Left lobe of liver (tissue), 2 donors: ENCODE measurements at regions not wholly inside any gene's neighbourhood (a gene's known extent, or its start where the extent isn't known, plus 50 kb on each side); places are given as distances from the start of the nearest gene placed in this dataset.
"Not testable (repeated sequence)": the region's sequence is repeated elsewhere in the genome, so short reads cannot be mapped to it uniquely, and the experiment has no call there.

Source experiments
- ATAC-seq: fragments of 200-7000 bp; cut with Tn5 transposase; one replicate; pipeline ENCODE4 v1.9.1; 2020; ENCODE audit warnings: mild to moderate bottlenecking, moderate library complexity
- DNase-seq: peaks from one replicate; pipeline ENCODE4 v3.0.0-alpha.2; 2020; ENCODE audit warnings: low spot score
- donor health status: DM: no; HTN: no; CAD: no; lungs with moderate emphysema.
- donor health status: DM: no; HTN: yes; CAD: no.

GRCh38 chr2:173711816-173712215 lies 253.4 kb downstream of the SP3 start:
- DNase-seq (no peak), ATAC-seq (no peak)

DNA sequence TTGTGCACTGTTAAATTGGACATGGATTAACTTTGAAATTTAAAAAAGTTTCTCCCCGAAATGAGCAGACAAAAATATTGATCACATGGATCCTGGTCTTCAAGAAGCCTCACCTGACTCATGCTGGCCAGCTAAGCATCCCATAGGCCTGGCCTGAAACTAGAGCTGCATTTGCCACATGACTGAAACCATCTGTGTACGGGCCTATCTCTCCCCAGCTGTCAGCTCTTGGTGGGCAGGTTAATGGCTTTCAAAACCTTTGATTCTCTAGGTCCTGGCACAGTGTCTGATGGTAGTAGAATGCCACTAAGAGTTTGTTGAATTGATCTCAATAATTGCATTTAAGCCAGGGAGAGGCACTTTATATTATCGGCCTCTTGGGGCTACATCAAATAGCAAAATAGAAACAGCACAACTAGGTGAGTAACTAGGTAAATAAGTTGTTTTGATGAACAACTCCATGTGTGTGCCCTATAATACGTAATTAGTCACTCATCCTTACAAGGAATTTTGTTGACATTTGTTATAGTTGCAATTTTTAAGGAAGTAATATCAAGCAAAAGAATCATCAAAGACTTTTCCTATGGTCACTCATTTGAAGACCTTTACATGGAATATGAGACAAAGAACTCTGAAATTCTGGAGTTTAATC lies 251.1 kb downstream of the SP3 start:
- DNase-seq (no peak), ATAC-seq (no peak)

DNA sequence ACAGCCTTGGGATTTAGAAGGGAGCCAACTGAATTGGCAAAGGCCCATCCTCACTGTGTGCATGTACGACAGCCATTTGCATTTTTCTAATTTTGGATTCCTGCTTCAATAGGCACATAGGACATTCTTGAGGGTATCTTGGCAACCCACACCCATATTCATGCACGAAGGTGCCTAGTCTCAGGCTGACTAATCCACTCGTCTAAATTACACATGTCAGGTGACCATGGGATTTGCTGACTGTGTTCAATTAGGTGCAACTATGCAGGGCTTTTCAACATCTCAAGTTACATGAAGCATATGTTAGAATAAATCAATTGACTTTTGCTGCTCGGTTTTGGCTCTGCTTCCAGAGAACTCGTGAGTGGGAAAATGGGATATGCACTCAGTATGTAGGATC lies 249.7 kb downstream of the SP3 start:
- DNase-seq (no peak), ATAC-seq (no peak)

GRCh38 chr2:173716458-173717052 lies 248.6 kb downstream of the SP3 start:
- DNase-seq (no peak), ATAC-seq (no peak)

DNA sequence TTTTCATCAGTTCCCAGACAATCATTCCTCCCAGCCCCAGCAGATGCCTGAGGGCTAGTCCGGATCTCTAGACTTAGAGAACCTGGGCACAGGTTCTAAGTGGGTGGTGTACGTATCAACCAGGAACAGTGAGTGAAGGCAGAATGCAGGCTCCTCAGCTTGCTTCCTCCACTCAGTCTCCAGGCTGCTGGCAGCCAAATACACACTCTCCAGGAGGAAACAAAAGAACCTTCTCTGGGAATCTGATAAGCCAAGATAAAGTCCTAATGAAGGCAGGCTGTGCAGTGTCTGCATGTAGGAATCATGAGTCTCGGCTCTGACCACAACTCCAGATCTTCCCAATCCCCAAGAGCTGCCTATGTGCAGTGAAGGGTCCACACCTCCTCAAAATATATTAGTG lies 245.7 kb downstream of the SP3 start:
- ATAC-seq (no peak), DNase-seq (no peak)

- ATAC-seq (no peak), DNase-seq (no peak)
Observed at GRCh38 chr2:173720306-173720705, 244.9 kb downstream of the SP3 start.

GRCh38 chr2:173734797-173735196 lies 230.4 kb downstream of the SP3 start:
- DNase-seq, result no peak
- ATAC-seq, result peak; percentile 86

GRCh38 chr2:173737954-173738575 lies 227.1 kb downstream of the SP3 start:
- DNase-seq, ATAC-seq: not testable (repeated sequence)

DNA sequence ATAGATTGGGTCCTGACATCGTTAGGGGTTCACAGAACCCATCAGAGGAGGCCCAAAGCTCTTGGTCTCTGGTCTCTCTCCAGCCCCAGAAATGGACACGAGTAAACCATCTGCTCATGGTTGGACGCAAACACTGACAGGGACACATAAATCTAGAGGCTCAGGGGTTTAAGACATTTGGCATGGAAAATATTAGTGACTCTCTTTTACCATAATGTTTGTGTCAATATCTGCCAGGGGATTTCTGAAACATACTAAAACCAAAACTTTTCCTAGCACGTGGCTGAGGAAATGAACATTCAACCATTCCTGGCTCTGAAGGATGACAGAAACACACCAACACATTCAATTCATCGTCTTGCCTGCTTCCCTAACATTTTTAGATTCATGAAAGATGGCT lies 226.2 kb downstream of the SP3 start:
- DNase-seq (no peak), ATAC-seq (no peak)

DNA sequence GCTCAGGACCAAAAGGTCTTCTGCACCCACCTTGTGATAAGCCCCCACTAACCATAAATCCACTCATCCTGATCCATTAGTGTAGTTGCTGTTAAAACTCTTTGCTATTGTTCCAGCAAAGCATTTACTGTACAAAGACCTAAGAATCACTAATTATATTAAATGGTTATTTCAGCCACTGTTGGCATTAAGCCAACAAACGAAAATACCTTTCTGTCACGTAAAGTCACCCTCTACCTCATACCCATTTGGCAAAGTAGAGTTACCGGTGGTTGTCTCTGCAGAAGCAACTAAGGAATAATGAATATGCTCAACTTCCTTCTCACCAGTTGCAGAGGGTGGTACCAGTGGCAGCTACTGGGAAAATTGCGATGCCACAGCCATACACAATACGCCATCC lies 224.5 kb downstream of the SP3 start:
- DNase-seq (no peak), ATAC-seq (no peak)

DNA sequence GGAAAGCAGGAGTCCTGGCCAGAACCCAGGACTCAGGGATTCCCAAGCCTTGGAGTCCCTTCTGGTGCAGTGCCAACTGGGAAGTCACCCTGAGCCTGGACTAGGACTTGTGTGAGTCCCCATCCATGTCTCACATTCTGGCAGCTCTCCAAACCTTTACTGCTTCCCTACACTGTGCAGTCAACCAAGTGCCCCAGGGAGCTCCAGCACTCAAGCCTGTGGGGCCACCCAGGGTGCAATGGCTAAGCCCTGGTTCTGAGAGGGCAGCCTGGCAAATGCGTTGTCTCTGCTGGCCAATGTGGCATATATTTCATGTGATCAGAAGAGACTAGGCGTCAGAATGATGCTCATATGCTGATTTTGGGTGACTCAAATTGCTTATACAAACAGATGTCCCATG lies 223.4 kb downstream of the SP3 start:
- DNase-seq, result no peak
- no peak for ATAC-seq

- no peak for ATAC-seq
Observed at GRCh38 chr2:173747035-173747434, 218.1 kb downstream of the SP3 start.

DNA sequence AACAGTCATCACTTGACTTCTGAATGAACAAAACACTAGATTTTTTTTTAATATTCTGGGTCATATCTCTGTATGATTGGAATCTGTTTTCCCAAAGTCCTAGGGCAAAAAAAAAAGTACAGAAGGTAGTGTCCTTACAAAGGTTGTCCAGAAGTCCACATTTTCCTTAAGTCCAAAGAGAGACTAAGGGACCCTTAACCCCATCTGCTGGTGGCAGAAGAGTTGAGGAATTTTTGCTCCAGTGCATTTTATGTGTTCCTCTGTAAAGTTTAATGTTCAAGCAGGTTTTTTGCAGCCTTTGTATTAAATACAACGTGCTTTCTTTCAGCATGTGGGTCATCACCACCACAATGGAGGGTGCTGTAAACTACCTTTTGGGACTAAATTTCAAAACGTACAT lies 215.9 kb downstream of the SP3 start:
- DNase-seq (no peak), ATAC-seq (no peak)

More at GRCh38 chr2:173747035-173747434, 218.1 kb downstream of the SP3 start:
- no peak for DNase-seq

DNA sequence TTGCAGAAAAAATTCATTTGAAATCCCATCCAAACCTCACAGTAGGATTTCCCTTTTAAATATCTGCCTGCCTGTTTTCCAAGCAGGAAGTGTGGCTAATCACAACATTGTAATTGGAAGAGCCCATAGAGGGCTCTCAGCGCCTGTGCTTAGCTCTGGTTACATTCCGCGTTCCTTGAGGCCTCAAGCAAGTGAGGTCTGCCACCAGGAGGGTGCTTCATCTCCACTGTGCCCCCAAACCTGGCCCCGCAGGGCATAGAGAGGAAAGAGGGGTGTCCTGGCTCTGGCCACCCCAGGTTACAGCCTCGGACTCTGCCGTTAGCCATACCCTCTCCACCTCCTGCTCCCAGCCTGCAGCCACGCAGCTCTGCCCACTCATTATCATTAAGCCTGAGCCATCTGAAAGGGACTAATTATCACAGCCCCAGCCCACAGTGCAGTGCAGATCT lies 214.8 kb downstream of the SP3 start:
- no peak for DNase-seq
- ATAC-seq, result no peak

DNA sequence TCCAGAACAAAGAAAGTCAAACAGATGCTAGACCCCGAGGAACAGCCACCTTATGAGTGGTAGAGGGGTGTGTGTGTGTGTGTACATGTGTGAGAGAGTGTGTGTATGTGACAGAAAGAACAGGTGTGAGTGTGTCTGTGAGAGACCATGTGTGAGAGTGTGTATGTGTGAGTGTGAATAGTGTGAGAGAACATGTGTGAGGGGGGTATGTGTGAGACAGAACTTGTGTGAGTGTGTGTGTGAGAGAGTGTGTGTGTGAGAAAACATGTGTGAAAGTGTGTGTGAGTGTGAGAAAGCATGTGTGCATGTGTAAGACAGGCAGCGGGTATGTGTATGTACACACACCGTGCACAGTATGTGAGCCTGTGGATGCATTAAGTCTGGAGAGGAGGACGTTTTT lies 214.3 kb downstream of the SP3 start:
- ATAC-seq, result no peak
- no peak for DNase-seq

DNA sequence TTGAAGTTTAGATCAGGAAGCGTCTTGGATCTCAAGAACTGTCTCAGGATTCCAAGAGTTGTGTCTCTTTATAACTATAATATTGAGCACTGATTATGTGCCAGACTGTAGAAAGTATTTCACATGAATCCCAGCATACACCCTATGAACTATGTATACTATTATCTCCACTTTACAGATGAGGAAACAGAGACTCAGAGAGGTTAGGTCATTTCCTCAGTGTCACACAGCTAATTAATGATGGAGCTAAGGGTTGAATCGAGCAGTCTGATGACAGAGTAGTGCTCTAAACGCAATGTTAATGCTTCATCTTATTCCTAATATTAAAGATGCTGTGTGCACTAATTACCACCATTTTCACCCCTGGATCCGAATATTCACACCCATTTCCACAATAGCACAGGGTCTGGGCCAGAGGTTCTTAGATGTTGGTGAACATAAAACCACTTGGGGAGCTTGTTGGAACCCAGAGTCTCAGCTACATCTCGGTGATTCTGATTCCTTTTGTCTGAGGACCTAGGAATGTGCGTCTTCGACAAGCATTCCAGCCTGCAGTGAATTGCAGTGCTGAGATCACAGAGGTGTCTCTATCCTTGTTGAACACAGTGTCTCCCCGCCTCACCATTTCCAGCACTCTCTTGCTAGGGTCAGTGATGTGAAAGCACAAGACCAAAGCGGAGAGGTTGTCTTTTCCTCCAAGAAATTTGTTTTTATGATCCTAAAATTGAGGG lies 213.8 kb downstream of the SP3 start:
- no peak for ATAC-seq
- no peak for DNase-seq

GRCh38 chr2:173752152-173752551 lies 213.0 kb downstream of the SP3 start:
- no peak for DNase-seq
- ATAC-seq, result no peak

GRCh38 chr2:173753441-173753840 lies 211.7 kb downstream of the SP3 start:
- DNase-seq, result no peak
- no peak for ATAC-seq

DNA sequence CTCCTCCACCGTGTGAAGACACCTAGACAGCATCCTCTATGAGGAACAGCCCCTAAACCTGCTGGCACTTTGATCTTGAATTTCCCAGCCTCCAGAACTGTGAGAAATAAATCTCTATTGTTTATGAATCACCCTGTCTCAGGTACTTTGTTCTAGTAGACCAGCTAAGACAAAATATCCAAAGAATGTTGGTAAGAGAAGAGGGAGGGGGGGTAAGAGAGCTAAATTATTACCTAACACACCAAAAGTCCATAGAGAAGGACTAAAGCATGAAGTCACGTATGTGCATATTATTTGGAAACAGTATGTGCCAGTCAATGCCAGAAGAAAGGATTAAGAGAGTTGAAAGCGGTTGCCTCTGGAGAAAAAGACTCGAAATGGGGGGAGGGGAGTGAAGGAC lies 211.0 kb downstream of the SP3 start:
- DNase-seq (no peak), ATAC-seq (no peak)

DNA sequence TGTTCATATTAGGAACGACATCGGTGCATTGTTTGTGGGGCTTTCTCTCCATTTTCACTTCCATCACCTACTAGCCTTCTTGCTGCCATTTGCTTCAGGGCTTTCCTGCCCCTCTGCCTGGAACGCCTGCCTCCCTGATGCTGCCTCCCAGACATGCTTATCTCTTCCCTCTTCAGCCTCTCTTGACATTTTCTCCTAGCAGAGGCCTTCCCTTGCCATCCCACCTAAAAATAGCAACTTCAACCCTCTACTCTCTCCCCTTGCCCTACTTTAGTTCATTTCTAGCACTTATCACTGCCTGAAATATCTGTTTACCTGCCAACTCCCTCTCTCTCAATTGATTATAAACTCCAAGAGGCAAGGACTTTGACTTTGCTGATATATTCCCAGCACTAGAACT lies 210.3 kb downstream of the SP3 start:
- ATAC-seq, result no peak

DNA sequence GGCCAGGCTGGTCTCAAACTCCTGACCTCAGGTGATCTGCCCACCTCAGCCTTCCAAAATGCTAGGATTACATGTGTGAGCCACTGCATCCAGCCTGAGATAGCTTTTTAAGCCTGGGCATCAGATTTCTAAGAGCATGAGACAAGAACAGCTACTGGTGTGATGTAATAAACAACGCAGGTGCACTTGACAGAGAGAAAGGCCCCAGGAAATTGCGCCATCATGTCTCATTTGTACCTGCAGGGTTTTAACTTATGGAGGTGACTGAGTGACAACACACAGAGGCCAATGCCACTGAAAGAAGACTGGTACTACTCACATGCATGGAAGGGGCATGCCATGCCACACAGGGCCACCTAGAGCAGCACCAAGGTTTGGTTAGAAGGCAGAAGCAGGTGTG lies 209.4 kb downstream of the SP3 start:
- no peak for DNase-seq

More for the DNA sequence above, 210.3 kb downstream of the SP3 start:
- DNase-seq, result no peak

DNA sequence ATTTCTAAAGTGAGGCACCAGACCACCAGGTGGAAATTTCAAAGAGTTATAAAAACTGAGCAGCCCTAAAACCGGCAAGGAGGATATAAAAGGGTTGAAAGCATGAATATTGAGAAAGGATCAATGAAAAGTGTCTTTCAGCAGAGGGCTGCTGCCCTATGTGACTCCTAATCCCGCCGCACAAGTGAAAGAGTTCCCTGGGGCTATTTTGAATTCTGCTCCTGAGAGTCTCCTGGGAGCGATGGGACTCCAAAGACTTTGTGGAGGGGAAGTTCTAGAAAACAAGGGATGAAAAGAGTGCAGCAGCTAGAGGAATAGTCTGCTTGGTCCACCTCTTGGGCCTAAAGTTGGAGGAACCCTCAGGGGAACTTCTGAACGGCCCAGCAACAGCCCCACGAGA lies 205.2 kb downstream of the SP3 start:
- ATAC-seq (no peak), DNase-seq (no peak)

More for the DNA sequence above, 209.4 kb downstream of the SP3 start:
- ATAC-seq, result no peak
